ENCODE measurements at regions not wholly inside any gene's neighbourhood (a gene's known extent, or its start where the extent isn't known, plus 50 kb on each side); places are given as distances from the start of the nearest gene placed in this dataset.

- no peak for TF ChIP-seq AFF4 (CRISPR knock-in tag; IDR thresholded peaks at IDR 0.05; ENCODE audit: borderline replicate concordance)
- TF ChIP-seq NR2C2 (CRISPR knock-in tag; IDR thresholded peaks at IDR 0.05): no peak
- TF ChIP-seq ZNF512 (CRISPR knock-in tag; IDR thresholded peaks at IDR 0.05; ENCODE audit: borderline replicate concordance): no peak
- TF ChIP-seq IRF1 (CRISPR knock-in tag; IDR thresholded peaks at IDR 0.05): no peak
- no peak for TF ChIP-seq ZMAT4 (CRISPR knock-in tag; IDR thresholded peaks at IDR 0.05)
These were observed 157.1 kb upstream of the PRSS58 start (continued) for GRCh38 chr7:142414915-142415314.

- TF ChIP-seq HMGA2 (CRISPR knock-in tag; IDR thresholded peaks at IDR 0.05): no peak
- TF ChIP-seq ELF4 (CRISPR knock-in tag; IDR thresholded peaks at IDR 0.05; ENCODE audit: low read depth): no peak
- TF ChIP-seq SOX15 (CRISPR knock-in tag; IDR thresholded peaks at IDR 0.05): no peak
- TF ChIP-seq ERG (CRISPR knock-in tag; IDR thresholded peaks at IDR 0.05): no peak
- TF ChIP-seq ZNF423 (CRISPR knock-in tag; IDR thresholded peaks at IDR 0.05): no peak
- TF ChIP-seq TP53 (CRISPR knock-in tag; IDR thresholded peaks at IDR 0.05): no peak
- no peak for TF ChIP-seq CTCF (IDR thresholded peaks at IDR 0.05)
- TF ChIP-seq TEAD1 (CRISPR knock-in tag; IDR thresholded peaks at IDR 0.05): no peak
- TF ChIP-seq HMGXB4 (CRISPR knock-in tag; IDR thresholded peaks at IDR 0.05): no peak
- TF ChIP-seq ZNF425 (CRISPR knock-in tag; conservative IDR thresholded peaks at IDR 0.05): no peak
- TF ChIP-seq ZMAT4 (CRISPR knock-in tag; IDR thresholded peaks at IDR 0.05): no peak
- TF ChIP-seq MLX (CRISPR knock-in tag; IDR thresholded peaks at IDR 0.05): no peak
- no peaks in the 10 kb centered on the region for H3K9me3 Mint-ChIP-seq
- ATAC-seq: no peak
These were observed 156.3 kb upstream of the PRSS58 start for GRCh38 chr7:142414135-142414534.

More at GRCh38 chr7:142414135-142414534, 156.3 kb upstream of the PRSS58 start:
- Mint-ChIP-seq H3K4me1 (peaks cover 19% of the 10 kb centered on the region), H3K27me3 (ENCODE audit: low read depth) (no peaks in the 10 kb centered on the region; the same call in 1 of the 2 replicates), H3K27ac (no peak overlapping the region), H3K4me3 (no peak overlapping the region), H3K36me3 (no peaks in the 10 kb centered on the region)
- ChIA-PET CTCF (interaction anchor here (0.8 to 2.7 kb wide), 5 partner anchors 19 to 75 kb away, joined by 3 to 15 read pairs (median 3); no protein-coding TSS in a partner anchor), POLR2A (no interaction called here)
- DNase-seq (ENCODE audit: low spot score): no peak
